Adrenal gland (tissue), 5 donors: ENCODE measurements at regions not wholly inside any gene's neighbourhood (a gene's known extent, or its start where the extent isn't known, plus 50 kb on each side); places are given as distances from the start of the nearest gene placed in this dataset.

Experiments
- CTCF ChIP-seq, 6 experiments: fragments of 450-650 bp in 4 of 6; fragments of 200-600 bp in 2 of 6; sonication (generic) in 1 of 6; IDR thresholded peaks; 1 replicate in 5 of 6; 2 replicates in 1 of 6; pipeline versions ENCODE4 v1.5.1 to v1.8.0; 2016 to 2021; ENCODE audit warnings: antibody characterized with exemption in 6 of 6, mild to moderate bottlenecking in 2 of 6, moderate library complexity in 1 of 6
- POLR2A ChIP-seq, 2 donors: fragments of 450-650 bp; IDR thresholded peaks; one replicate each; pipeline ENCODE4 v1.6.1; 2017; ENCODE audit warnings: antibody characterized with exemption in 2 of 2, mild to moderate bottlenecking in 2 of 2, moderate library complexity in 1 of 2
- donor health status: DM: no; HTN: no; CAD: no.

- TF ChIP-seq CTCF (IDR thresholded peaks at IDR 0.05), result no peak
- no peak for TF ChIP-seq POLR2A (IDR thresholded peaks at IDR 0.05)
These were observed 953.9 kb upstream of the ZNF722 start for GRCh38 chr7:63044721-63045120.
